ENCODE measurements at regions not wholly inside any gene's neighbourhood (a gene's known extent, or its start where the extent isn't known, plus 50 kb on each side); places are given as distances from the start of the nearest gene placed in this dataset.
"Not testable (repeated sequence)": the region's sequence is repeated elsewhere in the genome, so short reads cannot be mapped to it uniquely, and the experiment has no call there.

DNA sequence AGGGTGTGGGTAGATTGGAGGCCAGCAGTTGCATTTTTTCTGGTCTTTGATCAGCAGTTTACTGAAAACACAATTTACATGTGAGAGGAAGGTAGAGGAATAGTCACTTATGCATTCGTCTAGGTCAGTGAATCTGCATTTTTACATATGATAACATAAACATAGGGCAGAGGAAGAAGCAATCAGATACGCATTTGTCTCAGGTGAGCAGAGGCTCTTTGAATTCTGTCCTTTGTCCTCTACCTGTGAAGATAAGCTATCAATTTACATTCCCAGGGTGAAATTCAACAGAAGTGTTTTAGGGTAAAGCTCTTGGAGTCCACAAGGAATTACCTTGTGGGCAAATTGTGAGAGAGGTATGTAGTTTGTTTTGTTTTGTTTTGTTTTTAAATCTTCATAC lies 306.5 kb downstream of the MAGEB5 start:
- peaks cover 2% of the 10 kb centered on the region in 2 donors for H3K9me3 Mint-ChIP-seq
- no peak for ATAC-seq (replicated peaks in 1 of 2)
- no peak for DNase-seq
- H3K36me3 Mint-ChIP-seq (ENCODE audit: insufficient read depth in 2 of 2), result no peaks in the 10 kb centered on the region
- H3K27ac Mint-ChIP-seq, result no peak overlapping the region
- H3K4me1 Mint-ChIP-seq (ENCODE audit: low read depth), result no peaks in the 10 kb centered on the region
- no peak overlapping the region for H3K4me3 Mint-ChIP-seq
- H3K27me3 Mint-ChIP-seq (ENCODE audit: low read depth), result no peaks in the 10 kb centered on the region

DNA sequence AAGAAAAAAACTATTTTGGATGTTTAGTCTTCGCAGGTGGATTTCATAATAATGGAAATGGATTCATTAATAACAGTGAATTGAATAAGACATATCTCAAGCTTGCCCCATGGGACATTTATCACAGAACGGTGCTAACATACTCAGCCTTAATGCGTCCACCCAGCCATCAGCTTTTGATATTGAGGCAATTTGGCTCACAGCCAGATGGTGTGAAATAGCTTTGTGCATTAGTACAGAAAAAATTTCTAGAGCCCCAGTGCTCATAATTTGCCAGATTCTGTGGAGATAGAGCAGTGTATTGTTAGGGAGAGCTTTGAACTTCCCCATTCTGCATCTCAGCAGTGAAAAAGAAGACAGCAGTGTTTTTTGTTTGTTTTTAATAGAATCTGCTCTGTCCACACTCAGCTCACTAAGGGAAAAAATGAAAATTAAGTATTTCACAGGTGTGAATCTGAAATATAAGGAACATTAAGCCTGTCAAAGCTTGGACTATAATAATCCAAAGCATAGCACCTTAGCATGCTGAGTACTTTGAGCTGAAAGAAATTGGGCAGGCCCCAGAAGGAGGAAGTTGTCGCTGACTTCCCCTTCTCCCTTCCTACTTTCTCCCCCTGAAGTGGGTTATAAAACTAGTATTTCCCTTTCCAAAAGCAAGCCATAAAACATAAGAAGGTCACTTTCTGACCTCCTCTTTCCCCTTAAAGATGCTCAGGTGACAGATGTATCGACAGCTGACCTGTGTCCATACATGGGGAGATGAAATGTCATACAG lies 295.8 kb downstream of the MAGEB5 start:
- Mint-ChIP-seq H3K4me1 (ENCODE audit: low read depth) (no peaks in the 10 kb centered on the region), H3K27ac (no peak overlapping the region), H3K27me3 (ENCODE audit: low read depth) (no peaks in the 10 kb centered on the region), H3K9me3 (peaks cover 0 to 1% of the 10 kb centered on the region in 2 donors), H3K36me3 (ENCODE audit: insufficient read depth in 2 of 2) (no peaks in the 10 kb centered on the region), H3K4me3 (no peak overlapping the region)
- DNase-seq (no peak), ATAC-seq (replicated peaks in 1 of 2) (no peak)

DNA sequence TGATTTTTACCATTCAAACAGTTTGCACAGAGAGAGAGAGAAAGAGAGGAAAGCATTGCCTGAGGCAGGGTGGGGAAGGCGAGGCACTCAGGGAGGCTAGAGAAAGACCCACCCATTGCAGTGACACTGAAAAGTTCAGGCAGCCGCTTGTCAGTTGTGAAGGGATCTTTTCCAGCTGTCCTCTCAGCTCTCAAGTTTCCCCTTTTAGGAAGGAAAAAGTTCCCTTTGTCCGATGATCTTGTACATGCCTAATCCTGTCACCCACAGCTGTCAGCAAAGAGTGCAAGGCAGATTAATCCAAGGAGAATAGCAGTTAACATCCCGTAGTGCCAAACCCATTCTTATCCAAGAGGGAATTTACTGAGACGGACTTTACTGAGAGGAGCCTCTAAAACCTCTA lies 255.0 kb downstream of the MAGEB5 start:
- Mint-ChIP-seq H3K4me1 (ENCODE audit: low read depth) (no peaks in the 10 kb centered on the region), H3K4me3 (no peak overlapping the region), H3K36me3 (ENCODE audit: insufficient read depth in 2 of 2) (no peaks in the 10 kb centered on the region), H3K9me3 (peaks cover 1 to 10% of the 10 kb centered on the region in 2 donors), H3K27me3 (ENCODE audit: low read depth) (no peaks in the 10 kb centered on the region), H3K27ac (no peak overlapping the region)
- no peak for DNase-seq
- no peak for ATAC-seq (replicated peaks in 1 of 2)

DNA sequence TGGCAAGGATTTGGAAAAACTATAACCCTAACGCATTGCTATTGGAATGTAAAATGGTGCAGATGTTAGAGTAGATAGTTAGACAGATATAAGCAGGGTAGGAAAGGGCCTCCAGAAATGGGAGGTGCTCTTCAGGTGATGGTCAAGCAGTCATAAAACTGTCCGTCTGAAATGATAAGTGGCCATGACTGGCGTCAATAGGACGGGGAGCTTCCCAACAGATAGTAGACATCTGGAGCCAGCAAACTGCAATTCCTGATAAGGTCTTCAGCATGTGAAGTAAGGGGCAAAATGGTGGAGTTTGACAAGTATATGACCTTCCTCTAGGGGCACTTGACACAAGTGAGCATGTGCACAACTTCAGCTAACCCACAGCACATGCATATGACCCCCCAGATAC lies 250.4 kb downstream of the MAGEB5 start:
- Mint-ChIP-seq H3K27me3 (ENCODE audit: low read depth) (no peaks in the 10 kb centered on the region), H3K4me3 (no peak overlapping the region), H3K36me3 (ENCODE audit: insufficient read depth in 2 of 2) (no peaks in the 10 kb centered on the region), H3K27ac (no peak overlapping the region), H3K4me1 (ENCODE audit: low read depth) (no peaks in the 10 kb centered on the region), H3K9me3 (peaks cover 3 to 6% of the 10 kb centered on the region in 2 donors)
- ATAC-seq (replicated peaks in 1 of 2) (no peak), DNase-seq (no peak)

DNA sequence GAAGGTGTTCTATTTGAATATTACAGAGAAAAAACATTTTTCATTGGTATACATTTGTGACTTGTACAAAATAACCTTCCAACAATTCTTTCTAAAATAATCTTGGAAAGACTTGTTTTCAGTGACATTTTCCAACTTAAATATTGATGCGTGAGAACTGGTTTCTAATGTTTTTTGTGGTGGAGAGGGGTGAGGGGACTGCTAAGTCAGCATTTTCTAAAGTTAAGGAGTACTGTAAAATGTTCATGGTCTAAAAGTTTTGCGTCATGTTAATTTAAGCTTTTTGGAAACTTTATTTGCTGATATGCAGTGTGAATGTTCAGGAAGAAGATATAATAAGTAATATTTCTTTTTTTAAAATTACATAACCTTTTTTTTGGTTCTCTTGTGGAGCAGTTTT lies 229.3 kb downstream of the MAGEB5 start:
- DNase-seq (no peak), ATAC-seq (replicated peaks in 1 of 2) (no peak)
- no peak overlapping the region for H3K27ac Mint-ChIP-seq
- H3K4me3 Mint-ChIP-seq, result no peak overlapping the region
- H3K4me1 Mint-ChIP-seq (ENCODE audit: low read depth), result no peaks in the 10 kb centered on the region
- H3K27me3 Mint-ChIP-seq (ENCODE audit: low read depth), result no peaks in the 10 kb centered on the region
- H3K9me3 Mint-ChIP-seq, result peaks cover 0 to 3% of the 10 kb centered on the region in 2 donors
- no peaks in the 10 kb centered on the region for H3K36me3 Mint-ChIP-seq (ENCODE audit: insufficient read depth in 2 of 2)

DNA sequence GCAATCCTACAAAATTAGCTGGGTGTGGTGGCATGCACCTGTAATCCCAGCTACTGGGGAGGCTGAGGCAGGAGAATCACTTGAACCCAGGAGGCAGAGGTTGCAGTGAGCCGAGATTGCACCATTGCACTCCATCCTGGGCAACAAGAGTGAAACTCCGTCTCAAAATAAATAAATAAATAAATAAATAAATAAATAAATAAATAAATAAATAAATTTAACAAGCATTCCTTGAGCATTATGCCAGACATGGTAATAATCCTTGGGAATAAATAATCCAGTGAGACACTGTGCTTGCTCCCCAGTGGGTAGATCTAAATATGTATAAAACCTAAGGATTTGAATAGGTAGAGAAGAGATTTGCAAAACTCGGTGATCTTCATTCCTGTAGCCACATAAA lies 228.4 kb downstream of the MAGEB5 start:
- H3K27me3 Mint-ChIP-seq (ENCODE audit: low read depth); H3K4me3 Mint-ChIP-seq; H3K36me3 Mint-ChIP-seq (ENCODE audit: insufficient read depth in 2 of 2); H3K27ac Mint-ChIP-seq; H3K4me1 Mint-ChIP-seq (ENCODE audit: low read depth); DNase-seq; H3K9me3 Mint-ChIP-seq; ATAC-seq (replicated peaks in 1 of 2): not testable (repeated sequence)

DNA sequence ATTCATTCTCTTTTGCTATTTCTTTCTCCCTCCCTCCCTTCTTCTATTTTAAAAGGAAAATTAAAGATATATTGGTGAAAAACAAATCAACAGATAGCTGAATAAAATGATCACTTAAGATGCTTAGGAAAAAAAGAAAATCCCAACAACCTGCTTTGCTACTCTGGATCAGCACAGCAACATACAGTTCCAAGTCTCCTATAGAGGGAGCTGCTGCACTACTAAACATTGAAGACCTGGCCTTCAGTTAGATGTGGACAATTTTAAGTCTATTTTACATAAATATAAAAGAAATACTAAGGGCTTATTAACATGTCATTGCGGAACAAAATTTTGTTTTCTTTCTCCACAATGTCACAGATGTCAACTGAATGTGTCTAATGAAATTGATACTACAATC lies 226.4 kb downstream of the MAGEB5 start:
- DNase-seq (no peak), ATAC-seq (replicated peaks in 1 of 2) (no peak)
- no peaks in the 10 kb centered on the region for H3K9me3 Mint-ChIP-seq
- H3K36me3 Mint-ChIP-seq (ENCODE audit: insufficient read depth in 2 of 2), result no peaks in the 10 kb centered on the region
- H3K27me3 Mint-ChIP-seq (ENCODE audit: low read depth), result no peaks in the 10 kb centered on the region
- no peaks in the 10 kb centered on the region for H3K4me1 Mint-ChIP-seq (ENCODE audit: low read depth)
- no peak overlapping the region for H3K27ac Mint-ChIP-seq
- no peak overlapping the region for H3K4me3 Mint-ChIP-seq

DNA sequence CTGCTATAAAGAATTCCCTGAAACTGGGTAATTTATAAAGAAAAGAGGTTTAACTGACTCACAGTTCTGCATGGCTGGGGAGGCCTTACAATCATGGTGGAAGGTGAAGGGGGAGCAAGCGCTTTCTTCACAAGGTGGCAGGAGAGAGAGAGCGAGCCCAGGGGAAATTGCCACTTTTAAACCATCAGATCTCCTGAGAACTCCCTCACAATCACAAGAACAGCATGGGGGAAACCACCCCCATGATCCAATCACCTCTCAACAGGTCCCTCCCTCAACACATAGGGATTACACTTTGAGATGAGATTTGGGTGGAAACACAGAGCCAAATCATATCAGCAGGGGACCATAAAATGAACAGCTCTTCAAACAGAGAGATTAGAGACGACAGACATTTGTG lies 198.6 kb downstream of the MAGEB5 start:
- Mint-ChIP-seq H3K36me3 (ENCODE audit: insufficient read depth in 2 of 2) (no peaks in the 10 kb centered on the region), H3K4me1 (ENCODE audit: low read depth) (no peaks in the 10 kb centered on the region), H3K27me3 (ENCODE audit: low read depth) (no peaks in the 10 kb centered on the region), H3K4me3 (no peak overlapping the region), H3K9me3 (peaks cover 1 to 3% of the 10 kb centered on the region in 2 donors), H3K27ac (no peak overlapping the region)
- ATAC-seq (replicated peaks in 1 of 2) (no peak), DNase-seq (no peak)

DNA sequence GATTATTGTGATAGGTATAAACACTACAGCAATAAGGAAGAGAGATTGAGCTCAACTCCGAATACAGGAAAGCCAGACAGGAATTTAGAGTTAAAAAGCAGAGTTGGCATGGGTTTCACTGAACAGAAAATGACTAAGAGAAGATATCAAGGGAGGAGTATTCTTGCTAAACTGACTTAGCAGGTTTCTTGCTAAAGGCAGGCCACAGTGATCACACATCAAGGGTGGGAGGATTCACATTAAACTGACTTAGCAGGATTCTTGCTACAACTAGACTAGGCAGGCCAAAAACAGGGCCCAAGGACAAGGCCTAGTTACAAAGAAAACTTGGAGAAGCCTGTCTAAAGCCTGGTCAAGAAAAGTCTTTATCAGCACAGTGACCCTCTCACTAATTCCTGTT lies 195.1 kb downstream of the MAGEB5 start:
- H3K27ac Mint-ChIP-seq, result no peak overlapping the region

DNA sequence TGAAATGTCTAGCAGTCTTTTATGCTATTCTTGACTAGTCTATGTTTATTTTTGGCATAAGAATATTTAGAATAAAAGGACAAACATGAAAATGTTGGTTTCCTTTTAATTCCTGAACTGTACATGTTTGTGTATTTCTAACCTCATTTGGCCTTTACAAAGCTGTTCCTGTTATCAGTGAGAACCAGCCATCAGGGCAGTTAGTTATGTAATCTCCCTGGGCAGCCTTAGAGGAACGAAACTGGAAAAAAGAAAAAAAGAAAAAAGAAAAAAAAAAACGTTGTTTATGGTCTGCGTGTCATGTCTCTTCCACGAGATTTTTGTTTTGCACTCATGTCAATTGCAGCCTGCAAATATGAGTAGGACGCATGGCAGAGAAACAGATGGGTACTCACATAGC lies 193.7 kb downstream of the MAGEB5 start:
- H3K4me3 Mint-ChIP-seq, result no peak overlapping the region
- H3K27ac Mint-ChIP-seq, result no peak overlapping the region
- H3K36me3 Mint-ChIP-seq (ENCODE audit: insufficient read depth in 2 of 2), result no peaks in the 10 kb centered on the region
- no peak for ATAC-seq (replicated peaks in 1 of 2)
- no peaks in the 10 kb centered on the region for H3K27me3 Mint-ChIP-seq (ENCODE audit: low read depth)
- peaks cover 0 to 1% of the 10 kb centered on the region in 2 donors for H3K9me3 Mint-ChIP-seq
- DNase-seq, result no peak
- no peaks in the 10 kb centered on the region for H3K4me1 Mint-ChIP-seq (ENCODE audit: low read depth)

More for the DNA sequence above, 195.1 kb downstream of the MAGEB5 start:
- peaks cover 0 to 1% of the 10 kb centered on the region in 2 donors for H3K9me3 Mint-ChIP-seq
- no peaks in the 10 kb centered on the region for H3K4me1 Mint-ChIP-seq (ENCODE audit: low read depth)
- DNase-seq (no peak), ATAC-seq (replicated peaks in 1 of 2) (no peak)
- H3K27me3 Mint-ChIP-seq (ENCODE audit: low read depth), result no peaks in the 10 kb centered on the region
- H3K36me3 Mint-ChIP-seq (ENCODE audit: insufficient read depth in 2 of 2), result no peaks in the 10 kb centered on the region
- no peak overlapping the region for H3K4me3 Mint-ChIP-seq

DNA sequence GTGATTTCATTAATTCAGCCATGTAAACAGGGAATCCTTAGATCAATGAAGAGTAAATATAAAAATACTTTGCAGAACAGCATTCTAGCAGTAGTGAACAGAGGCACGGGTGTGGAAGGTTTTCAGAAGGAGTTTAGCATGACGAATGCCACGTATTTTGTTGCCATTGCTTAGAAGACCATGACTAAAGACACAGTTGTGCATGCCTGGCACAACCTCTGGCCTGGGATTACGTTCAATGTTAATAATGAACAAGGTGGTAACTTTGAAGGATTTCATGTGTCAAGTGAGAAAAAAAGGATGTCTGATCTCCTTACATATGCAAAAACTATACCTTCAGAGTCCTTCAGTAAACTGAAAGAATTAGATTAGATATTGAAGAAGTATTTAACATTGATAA lies 171.9 kb downstream of the MAGEB5 start:
- no peak overlapping the region for H3K27ac Mint-ChIP-seq
- peaks cover 0 to 2% of the 10 kb centered on the region in 2 donors for H3K9me3 Mint-ChIP-seq
- DNase-seq (no peak), ATAC-seq (replicated peaks in 1 of 2) (no peak)
- no peaks in the 10 kb centered on the region for H3K4me1 Mint-ChIP-seq (ENCODE audit: low read depth)
- no peaks in the 10 kb centered on the region for H3K27me3 Mint-ChIP-seq (ENCODE audit: low read depth)
- no peak overlapping the region for H3K4me3 Mint-ChIP-seq
- H3K36me3 Mint-ChIP-seq (ENCODE audit: insufficient read depth in 2 of 2), result no peaks in the 10 kb centered on the region

DNA sequence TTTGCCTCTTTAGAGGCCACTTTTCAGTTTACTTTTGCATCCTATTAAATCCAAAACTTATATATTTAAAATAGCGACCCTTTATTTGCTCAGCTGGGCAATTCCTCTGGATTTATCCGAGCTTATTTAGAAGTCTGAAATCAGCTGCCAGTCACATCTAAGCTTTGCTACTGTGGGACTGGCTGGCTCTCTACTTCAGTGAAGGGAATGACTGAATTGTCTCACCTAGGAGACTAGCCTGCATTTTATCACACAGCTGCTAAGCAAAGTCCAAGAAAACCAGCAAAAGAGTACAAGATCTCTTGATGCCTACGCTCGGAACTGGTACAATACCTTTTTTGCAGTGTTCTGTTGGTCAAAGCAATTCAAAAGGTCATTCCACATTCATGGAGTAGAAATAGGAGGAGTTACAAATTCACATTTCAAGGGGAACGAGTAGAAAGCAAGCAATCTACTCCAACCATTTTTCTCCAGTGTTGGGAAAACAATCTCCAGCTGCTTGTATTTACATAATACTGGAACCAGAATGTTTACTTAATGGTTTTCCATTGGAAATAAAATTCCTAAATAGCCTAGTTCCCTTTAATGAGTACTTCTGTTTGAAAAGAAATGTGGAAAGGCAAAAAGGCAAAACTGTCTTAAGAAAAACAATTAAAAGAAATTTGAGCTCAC lies 160.2 kb downstream of the MAGEB5 start:
- Mint-ChIP-seq H3K36me3 (ENCODE audit: insufficient read depth in 2 of 2) (no peaks in the 10 kb centered on the region), H3K4me1 (ENCODE audit: low read depth) (no peaks in the 10 kb centered on the region), H3K4me3 (no peak overlapping the region), H3K27ac (no peak overlapping the region), H3K9me3 (peaks cover 0 to 2% of the 10 kb centered on the region in 2 donors), H3K27me3 (ENCODE audit: low read depth) (no peaks in the 10 kb centered on the region)
- DNase-seq (no peak), ATAC-seq (replicated peaks in 1 of 2) (no peak)

DNA sequence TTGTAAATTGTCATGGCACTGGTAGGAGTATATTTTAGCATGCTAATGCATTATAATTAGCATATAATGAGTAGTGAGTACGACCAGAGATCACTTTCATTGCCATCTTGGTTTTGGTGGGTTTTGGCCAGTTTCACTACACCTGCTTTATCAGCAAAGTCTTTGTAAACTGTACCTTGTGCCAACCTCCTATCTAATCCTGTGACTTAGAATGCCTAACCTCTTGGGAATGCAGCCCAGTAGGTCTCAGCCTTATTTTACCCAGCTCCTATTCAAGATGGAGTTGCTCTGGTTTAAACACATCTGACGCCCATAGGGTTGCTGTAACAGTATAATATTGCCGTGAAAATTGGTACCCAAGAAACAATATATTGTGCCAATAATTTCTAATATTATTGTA lies 159.4 kb downstream of the MAGEB5 start:
- Mint-ChIP-seq H3K27me3 (ENCODE audit: low read depth) (no peaks in the 10 kb centered on the region), H3K4me1 (ENCODE audit: low read depth) (no peaks in the 10 kb centered on the region), H3K9me3 (peaks cover 0 to 2% of the 10 kb centered on the region in 2 donors), H3K4me3 (no peak overlapping the region), H3K27ac (no peak overlapping the region), H3K36me3 (ENCODE audit: insufficient read depth in 2 of 2) (no peaks in the 10 kb centered on the region)
- ATAC-seq (replicated peaks in 1 of 2) (no peak), DNase-seq (no peak)

DNA sequence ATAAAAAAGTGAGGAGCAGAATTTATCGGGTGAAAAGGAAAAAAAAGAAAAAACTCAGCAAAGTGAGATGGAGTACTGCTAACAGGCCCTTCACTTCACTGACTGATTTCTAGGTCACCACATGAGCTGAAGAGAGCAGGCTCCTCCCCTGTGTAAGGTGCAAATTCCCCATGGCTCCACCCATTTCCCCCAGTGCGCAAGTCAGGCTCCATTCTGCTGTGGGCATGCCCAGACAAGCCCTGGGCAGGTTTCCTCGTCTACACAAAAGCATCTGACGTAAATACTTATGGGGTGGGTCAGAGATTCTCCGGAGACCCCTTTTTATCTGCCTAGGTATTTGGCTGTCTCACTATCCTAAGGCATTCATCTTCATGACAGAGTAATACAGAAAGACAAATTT lies 157.9 kb downstream of the MAGEB5 start:
- peaks cover 0 to 2% of the 10 kb centered on the region in 2 donors for H3K9me3 Mint-ChIP-seq
- H3K4me3 Mint-ChIP-seq, result no peak overlapping the region
- H3K27ac Mint-ChIP-seq, result no peak overlapping the region
- no peaks in the 10 kb centered on the region for H3K27me3 Mint-ChIP-seq (ENCODE audit: low read depth)
- H3K36me3 Mint-ChIP-seq (ENCODE audit: insufficient read depth in 2 of 2), result no peaks in the 10 kb centered on the region
- ATAC-seq (replicated peaks in 1 of 2), result no peak
- no peak for DNase-seq
- H3K4me1 Mint-ChIP-seq (ENCODE audit: low read depth), result no peaks in the 10 kb centered on the region
